ENCODE measurements at regions not wholly inside any gene's neighbourhood (a gene's known extent, or its start where the extent isn't known, plus 50 kb on each side); places are given as distances from the start of the nearest gene placed in this dataset.

DNA sequence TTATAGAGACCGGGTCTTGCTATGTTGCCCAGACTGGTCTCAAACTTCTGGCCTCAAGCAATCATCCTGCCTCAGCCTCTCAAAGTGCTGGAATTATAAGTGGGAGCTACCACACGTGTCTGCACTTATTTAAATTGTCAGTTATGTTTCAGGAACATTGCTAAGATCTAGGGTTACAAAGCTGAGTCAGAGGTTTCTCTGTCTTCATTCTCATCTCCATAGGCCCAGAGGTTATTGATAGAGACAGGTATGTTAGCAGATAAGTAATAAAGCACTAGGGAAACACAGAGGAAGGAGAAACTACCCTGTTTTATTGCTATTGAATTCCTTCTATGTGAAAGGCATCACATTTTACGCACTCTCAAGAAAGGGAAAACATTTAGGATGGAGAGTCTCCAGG is 214.1 kb downstream of the REEP3 start:
- DNase-seq (ENCODE audit: low read depth): no peak
- TF ChIP-seq, protein P1, sequence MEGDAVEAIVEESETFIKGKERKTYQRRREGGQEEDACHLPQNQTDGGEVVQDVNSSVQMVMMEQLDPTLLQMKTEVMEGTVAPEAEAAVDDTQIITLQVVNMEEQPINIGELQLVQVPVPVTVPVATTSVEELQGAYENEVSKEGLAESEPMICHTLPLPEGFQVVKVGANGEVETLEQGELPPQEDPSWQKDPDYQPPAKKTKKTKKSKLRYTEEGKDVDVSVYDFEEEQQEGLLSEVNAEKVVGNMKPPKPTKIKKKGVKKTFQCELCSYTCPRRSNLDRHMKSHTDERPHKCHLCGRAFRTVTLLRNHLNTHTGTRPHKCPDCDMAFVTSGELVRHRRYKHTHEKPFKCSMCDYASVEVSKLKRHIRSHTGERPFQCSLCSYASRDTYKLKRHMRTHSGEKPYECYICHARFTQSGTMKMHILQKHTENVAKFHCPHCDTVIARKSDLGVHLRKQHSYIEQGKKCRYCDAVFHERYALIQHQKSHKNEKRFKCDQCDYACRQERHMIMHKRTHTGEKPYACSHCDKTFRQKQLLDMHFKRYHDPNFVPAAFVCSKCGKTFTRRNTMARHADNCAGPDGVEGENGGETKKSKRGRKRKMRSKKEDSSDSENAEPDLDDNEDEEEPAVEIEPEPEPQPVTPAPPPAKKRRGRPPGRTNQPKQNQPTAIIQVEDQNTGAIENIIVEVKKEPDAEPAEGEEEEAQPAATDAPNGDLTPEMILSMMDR (IDR thresholded peaks at IDR 0.05; ENCODE audit: control insufficient read depth, insufficient read depth, low read depth, low read length, missing control alignments): no peak
- no peak overlapping the region for H3K4me3 ChIP-seq (ENCODE audit: control insufficient read depth, low read depth, low read length)

DNA sequence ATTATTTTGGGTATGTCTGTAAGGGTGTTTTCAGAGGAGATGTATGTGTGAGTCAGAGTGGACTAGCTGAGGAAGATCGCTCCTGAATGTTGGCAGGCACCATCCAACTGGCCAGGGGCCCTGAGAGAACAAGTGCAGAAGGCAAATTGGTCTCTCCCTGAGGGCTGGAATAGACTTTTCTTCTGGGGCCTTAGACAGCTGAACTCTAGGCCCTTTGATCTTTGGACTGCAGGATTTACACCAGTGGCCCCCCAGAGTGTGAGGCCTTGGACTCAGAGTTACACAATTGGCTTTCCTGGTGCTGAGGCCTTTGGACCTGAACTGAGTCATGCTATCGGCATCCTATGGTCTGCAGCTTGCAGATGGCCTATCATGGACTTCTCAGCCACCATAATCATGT is 217.2 kb downstream of the REEP3 start:
- no peak overlapping the region for H3K4me3 ChIP-seq (ENCODE audit: control insufficient read depth, low read depth, low read length)
- TF ChIP-seq, protein P1 (IDR thresholded peaks at IDR 0.05; ENCODE audit: control insufficient read depth, insufficient read depth, low read depth, low read length, missing control alignments): no peak
- DNase-seq (ENCODE audit: low read depth): no peak

DNA sequence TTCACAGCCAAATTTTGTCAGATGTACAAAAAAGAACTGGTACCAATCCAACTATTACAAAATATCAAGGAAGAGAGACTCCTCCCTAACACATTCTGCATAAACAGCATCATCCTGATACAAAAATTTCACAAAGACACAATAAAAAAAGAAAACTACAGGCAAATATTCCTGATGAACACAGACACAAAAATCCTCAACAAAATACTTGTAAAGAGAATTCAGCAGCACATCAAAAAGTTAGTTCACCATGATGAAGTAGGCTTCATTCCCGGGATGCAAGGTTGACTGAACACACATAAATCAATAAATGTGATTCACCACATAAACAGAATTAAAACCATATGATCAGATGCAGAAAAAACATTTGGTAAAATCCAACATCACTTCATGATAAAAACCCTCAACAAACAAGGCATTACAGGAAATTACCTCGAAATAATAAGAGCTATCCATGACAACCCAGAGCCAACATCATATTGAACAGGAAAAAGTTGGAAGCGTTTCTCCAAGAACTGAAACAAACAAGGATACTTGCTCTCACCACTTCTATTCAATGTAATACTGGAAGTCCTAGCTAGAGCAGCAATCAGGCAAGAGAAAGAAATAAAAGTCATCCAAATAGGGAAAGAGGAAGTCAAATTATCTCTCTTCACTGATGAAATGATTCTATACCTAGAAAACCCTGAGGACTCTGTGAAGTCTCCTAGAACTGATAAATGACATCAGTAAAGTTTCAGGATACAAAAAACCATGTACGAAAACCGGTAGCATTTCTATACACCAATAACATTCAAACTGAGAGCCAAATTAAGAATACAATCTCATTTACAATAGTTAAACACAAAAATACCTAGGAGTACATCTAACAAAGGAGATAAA is 223.1 kb downstream of the REEP3 start:
- no peak overlapping the region for H3K4me3 ChIP-seq (ENCODE audit: control insufficient read depth, low read depth, low read length)
- DNase-seq (ENCODE audit: low read depth): peak; percentile 66
- TF ChIP-seq, protein P1 (IDR thresholded peaks at IDR 0.05; ENCODE audit: control insufficient read depth, insufficient read depth, low read depth, low read length, missing control alignments): no peak

DNA sequence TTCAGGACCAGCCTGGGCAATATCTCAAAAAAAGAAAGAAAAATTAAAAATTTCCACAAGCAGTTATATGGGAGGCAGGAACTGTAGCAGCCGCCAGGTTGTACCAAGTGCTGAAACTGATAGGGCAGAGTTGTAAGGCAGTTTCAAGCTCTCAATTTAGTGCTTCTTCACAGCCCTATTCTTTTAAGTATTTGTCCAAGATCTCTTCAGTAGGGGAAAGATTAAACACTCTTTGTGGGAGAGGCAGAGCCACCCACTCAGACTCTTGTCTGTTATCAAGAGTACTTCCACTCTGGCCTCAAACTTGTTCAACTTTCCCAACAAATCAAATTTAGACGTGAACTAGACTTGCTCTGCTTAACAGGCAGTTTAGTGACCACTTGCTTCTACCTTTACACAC is 228.7 kb downstream of the REEP3 start:
- DNase-seq (ENCODE audit: low read depth): no peak
- H3K4me3 ChIP-seq (ENCODE audit: control insufficient read depth, low read depth, low read length): no peak overlapping the region
- TF ChIP-seq, protein P1 (IDR thresholded peaks at IDR 0.05; ENCODE audit: control insufficient read depth, insufficient read depth, low read depth, low read length, missing control alignments): no peak

GRCh38 chr10:63751836-63752235 is 230.6 kb downstream of the REEP3 start:
- H3K4me3 ChIP-seq (ENCODE audit: control insufficient read depth, low read depth, low read length): no peak overlapping the region
- no peak for DNase-seq (ENCODE audit: low read depth)
- TF ChIP-seq, protein P1 (IDR thresholded peaks at IDR 0.05; ENCODE audit: control insufficient read depth, insufficient read depth, low read depth, low read length, missing control alignments): no peak

DNA sequence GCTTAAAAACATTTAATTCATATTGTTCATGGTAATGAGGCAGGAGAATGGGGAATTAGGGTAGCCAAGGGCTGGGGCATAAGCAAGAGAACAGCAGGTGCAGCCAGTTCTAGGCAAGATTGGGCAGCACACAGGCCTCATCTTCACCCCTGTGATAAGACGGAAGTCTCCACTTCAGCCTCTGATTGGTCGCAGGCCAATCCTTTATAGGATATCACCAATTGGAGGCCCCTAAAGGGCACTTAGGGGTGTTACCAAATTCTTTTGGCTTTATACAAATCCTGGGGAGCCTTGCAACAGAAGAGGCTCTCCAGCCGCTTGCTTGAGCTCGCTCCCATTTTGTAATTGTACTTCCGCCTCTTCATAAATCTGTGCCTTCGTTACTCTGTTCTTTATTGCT is 231.1 kb downstream of the REEP3 start:
- TF ChIP-seq, protein P1 (IDR thresholded peaks at IDR 0.05; ENCODE audit: control insufficient read depth, insufficient read depth, low read depth, low read length, missing control alignments): no peak
- no peak for DNase-seq (ENCODE audit: low read depth)
- no peak overlapping the region for H3K4me3 ChIP-seq (ENCODE audit: control insufficient read depth, low read depth, low read length)

All from AG09309 (cell line).